ENCODE measurements at regions not wholly inside any gene's neighbourhood (a gene's known extent, or its start where the extent isn't known, plus 50 kb on each side); places are given as distances from the start of the nearest gene placed in this dataset.

- TF ChIP-seq, protein P1, sequence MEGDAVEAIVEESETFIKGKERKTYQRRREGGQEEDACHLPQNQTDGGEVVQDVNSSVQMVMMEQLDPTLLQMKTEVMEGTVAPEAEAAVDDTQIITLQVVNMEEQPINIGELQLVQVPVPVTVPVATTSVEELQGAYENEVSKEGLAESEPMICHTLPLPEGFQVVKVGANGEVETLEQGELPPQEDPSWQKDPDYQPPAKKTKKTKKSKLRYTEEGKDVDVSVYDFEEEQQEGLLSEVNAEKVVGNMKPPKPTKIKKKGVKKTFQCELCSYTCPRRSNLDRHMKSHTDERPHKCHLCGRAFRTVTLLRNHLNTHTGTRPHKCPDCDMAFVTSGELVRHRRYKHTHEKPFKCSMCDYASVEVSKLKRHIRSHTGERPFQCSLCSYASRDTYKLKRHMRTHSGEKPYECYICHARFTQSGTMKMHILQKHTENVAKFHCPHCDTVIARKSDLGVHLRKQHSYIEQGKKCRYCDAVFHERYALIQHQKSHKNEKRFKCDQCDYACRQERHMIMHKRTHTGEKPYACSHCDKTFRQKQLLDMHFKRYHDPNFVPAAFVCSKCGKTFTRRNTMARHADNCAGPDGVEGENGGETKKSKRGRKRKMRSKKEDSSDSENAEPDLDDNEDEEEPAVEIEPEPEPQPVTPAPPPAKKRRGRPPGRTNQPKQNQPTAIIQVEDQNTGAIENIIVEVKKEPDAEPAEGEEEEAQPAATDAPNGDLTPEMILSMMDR (IDR thresholded peaks at IDR 0.05; ENCODE audit: low read depth, low read length): no peak
- no peak for DNase-seq (ENCODE audit: low read depth, low spot score)
- in situ Hi-C loops (cut with HindIII; ENCODE audit: low sequenced_read_pairs): no loop called here
- H3K4me3 ChIP-seq (ENCODE audit: low read depth, low read length): no peak overlapping the region
Observed at GRCh38 chr1:163406772-163407171, 85.0 kb downstream of the NUF2 start.

DNA sequence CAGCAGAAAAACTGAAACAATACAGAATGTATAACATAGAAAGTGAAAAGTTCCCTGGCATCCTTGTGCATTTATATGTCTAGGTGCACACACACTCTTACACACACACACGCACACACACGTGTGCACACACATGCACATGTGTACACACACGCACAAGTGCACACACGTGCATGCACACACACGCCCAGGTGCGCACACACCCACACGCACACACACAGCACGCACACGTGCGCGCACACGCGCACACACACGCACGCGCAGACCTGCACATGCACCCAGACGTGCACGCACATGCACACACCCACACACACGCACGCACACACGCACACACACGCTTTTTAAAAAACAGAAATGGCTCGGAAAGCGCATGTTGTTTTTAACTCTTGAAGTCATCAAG is 86.5 kb downstream of the NUF2 start:
- DNase-seq (ENCODE audit: low read depth, low spot score): no peak
- in situ Hi-C loops (cut with HindIII; ENCODE audit: low sequenced_read_pairs): no loop called here
- no peak overlapping the region for H3K4me3 ChIP-seq (ENCODE audit: low read depth, low read length)
- TF ChIP-seq, protein P1 (IDR thresholded peaks at IDR 0.05; ENCODE audit: low read depth, low read length): no peak

DNA sequence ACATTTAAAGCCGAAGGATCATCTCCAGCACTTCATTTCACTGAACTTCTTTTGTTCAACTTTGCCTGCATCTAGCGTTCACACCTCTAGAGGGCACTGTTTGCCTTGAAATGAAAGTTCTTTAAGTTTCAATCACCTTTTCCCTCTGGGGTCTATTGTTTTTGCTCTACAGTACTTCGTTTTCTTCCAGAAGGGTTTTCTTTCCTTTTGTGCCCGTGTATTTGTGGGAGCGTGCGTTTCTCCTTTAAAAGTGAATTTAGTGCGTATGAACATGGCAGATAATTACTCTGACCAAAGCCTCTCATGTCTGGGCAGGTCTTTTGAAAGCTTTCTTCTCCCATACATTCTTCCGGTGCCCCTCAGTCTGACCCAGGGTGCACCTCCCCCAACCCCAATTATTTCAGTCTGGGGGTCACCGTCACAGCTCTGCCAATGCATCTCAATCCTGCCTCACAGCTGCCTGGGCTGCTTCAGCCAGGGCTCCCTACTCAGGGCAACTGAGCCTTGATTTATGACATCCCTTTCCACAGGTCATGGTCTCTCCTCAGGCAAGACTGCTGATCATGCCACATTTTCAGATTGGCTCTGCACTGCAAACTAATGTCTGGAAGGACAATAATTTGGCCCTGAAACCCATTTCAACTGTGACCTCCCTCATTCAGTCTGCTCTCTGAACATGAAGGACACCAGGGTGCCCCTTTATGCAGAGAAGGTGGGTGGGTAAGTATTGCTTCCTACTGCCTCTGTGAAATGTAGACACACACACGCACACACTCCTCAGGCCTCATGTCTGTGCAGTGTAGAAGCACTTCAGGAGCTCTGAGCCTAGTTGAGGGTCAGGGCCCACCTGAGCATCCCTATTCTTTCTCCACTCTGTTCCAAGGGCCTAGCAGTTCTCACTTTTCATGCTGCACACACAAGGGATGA is 88.6 kb downstream of the NUF2 start:
- H3K4me3 ChIP-seq (ENCODE audit: low read depth, low read length): no peak overlapping the region
- TF ChIP-seq, protein P1 (IDR thresholded peaks at IDR 0.05; ENCODE audit: low read depth, low read length): peak; percentile 81
- peak; percentile 70 for DNase-seq (ENCODE audit: low read depth, low spot score)
- in situ Hi-C loops (cut with HindIII; ENCODE audit: low sequenced_read_pairs): no loop called here

DNA sequence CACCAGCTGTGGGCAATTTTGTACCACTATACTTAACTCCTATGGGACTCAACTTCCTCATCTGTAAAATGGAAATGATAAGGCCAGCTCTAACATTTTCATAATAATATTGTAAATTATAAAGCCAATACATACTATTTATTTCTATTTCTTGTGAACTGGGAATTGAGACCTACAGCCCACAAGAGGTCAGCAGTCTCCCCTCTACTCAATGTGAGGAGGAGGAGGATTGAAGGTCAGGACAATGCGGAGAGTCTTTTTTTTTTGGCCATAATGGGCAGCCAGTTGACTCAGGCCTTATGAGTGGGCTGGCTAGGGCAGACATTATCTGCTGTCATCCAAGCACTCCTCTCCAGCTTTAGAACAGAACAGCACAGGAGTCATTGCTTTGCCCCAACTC is 90.5 kb downstream of the NUF2 start:
- TF ChIP-seq, protein P1 (IDR thresholded peaks at IDR 0.05; ENCODE audit: low read depth, low read length): no peak
- no peak for DNase-seq (ENCODE audit: low read depth, low spot score)
- in situ Hi-C loops (cut with HindIII; ENCODE audit: low sequenced_read_pairs): no loop called here
- H3K4me3 ChIP-seq (ENCODE audit: low read depth, low read length): no peak overlapping the region

DNA sequence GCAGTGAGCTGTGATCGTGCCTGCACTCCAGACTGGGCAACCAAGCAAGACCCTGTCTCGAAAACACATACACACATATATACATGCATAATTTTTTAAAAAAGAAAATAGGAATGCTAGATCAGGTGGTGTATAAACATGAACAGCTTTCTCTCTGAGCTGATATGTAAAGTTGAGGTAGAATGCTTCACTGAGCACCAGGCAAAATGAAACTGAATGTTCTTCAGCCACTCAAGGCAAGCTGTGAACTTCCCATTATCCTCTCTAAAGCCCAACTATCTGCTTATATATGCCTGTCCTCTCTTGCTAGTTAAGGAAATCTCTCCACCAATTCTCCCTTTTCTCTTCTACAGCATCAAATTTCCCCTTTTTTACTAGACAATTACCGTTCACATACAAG is 93.0 kb downstream of the NUF2 start:
- in situ Hi-C loops (cut with HindIII; ENCODE audit: low sequenced_read_pairs): no loop called here
- DNase-seq (ENCODE audit: low read depth, low spot score): no peak
- TF ChIP-seq, protein P1 (IDR thresholded peaks at IDR 0.05; ENCODE audit: low read depth, low read length): no peak

DNA sequence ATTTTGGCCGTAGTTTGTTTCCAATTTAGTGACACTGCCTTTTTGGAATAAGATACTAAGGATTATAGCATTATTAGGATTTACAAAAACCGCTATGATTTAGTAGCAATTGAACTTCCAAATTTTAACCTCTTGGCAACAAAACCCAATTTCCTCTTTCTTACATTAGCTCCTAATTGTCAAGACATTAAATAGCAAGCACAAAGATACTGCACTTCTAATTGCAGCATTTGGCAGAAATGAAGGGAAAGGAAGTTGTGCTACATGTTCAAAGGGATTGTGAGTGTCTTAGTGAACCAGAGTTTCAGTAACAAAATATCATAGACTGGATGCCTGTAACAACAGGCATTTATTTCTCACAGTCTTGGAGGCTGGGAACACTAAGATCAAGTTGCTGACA is 99.9 kb downstream of the NUF2 start:
- TF ChIP-seq, protein P1 (IDR thresholded peaks at IDR 0.05; ENCODE audit: low read depth, low read length): no peak
- in situ Hi-C loops (cut with HindIII; ENCODE audit: low sequenced_read_pairs): no loop called here
- H3K4me3 ChIP-seq (ENCODE audit: low read depth, low read length): no peak overlapping the region
- DNase-seq (ENCODE audit: low read depth, low spot score): no peak

More for the DNA sequence above, 93.0 kb downstream of the NUF2 start:
- no peak overlapping the region for H3K4me3 ChIP-seq (ENCODE audit: low read depth, low read length)
